ENCODE measurements at regions not wholly inside any gene's neighbourhood (a gene's known extent, or its start where the extent isn't known, plus 50 kb on each side); places are given as distances from the start of the nearest gene placed in this dataset.

GRCh38 chr10:78200686-78201085 is 167.0 kb downstream of the RPS24 start:
- TF ChIP-seq FOXP2 (optimal IDR thresholded peaks at IDR 0.05; ENCODE audit: borderline replicate concordance, extremely low read depth, extremely low read length, insufficient read depth) = no peak
- TF ChIP-seq REST (IDR thresholded peaks at IDR 0.05; ENCODE audit: insufficient read depth in 1 of 2, low read depth in 2 of 2, low read length in 2 of 2) = no peak
- no peak for TF ChIP-seq POLR2AphosphoS5 (IDR thresholded peaks at IDR 0.05; ENCODE audit: low read depth, low read length)
- no peak for TF ChIP-seq TAF1 (IDR thresholded peaks at IDR 0.05; ENCODE audit: borderline replicate concordance, insufficient read depth, low read length)
- no peak for TF ChIP-seq SIN3A (IDR thresholded peaks at IDR 0.05; ENCODE audit: borderline replicate concordance, insufficient read depth, low read length)

DNA sequence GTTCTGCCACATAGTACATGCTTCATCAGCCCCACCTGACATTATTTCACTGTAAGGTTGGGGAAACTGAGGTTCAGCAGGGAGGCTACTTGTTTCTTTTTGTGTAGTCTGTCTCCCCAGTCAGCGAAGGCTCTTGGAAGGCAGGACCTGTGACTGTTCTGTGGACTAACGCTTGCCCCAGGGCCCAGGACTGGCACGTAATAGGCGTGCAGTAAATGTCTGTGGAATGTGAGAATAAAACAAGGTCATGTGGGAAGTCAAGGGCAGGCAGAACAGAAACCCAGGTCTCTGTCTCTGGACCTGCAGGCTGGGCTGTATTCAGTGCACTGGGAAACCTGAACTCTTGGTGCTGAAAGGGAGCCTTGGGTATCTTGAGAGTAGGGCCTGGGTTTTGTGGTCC is 168.7 kb downstream of the RPS24 start:
- TF ChIP-seq POLR2AphosphoS5 (IDR thresholded peaks at IDR 0.05; ENCODE audit: low read depth, low read length) (no peak), SIN3A (IDR thresholded peaks at IDR 0.05; ENCODE audit: borderline replicate concordance, insufficient read depth, low read length) (no peak), FOXP2 (optimal IDR thresholded peaks at IDR 0.05; ENCODE audit: borderline replicate concordance, extremely low read depth, extremely low read length, insufficient read depth) (no peak), REST (IDR thresholded peaks at IDR 0.05; ENCODE audit: insufficient read depth in 1 of 2, low read depth in 2 of 2, low read length in 2 of 2) (no peak), TAF1 (IDR thresholded peaks at IDR 0.05; ENCODE audit: borderline replicate concordance, insufficient read depth, low read length) (no peak)

- TF ChIP-seq REST (IDR thresholded peaks at IDR 0.05; ENCODE audit: insufficient read depth in 1 of 2, low read depth in 2 of 2, low read length in 2 of 2) = no peak
- no peak for TF ChIP-seq TAF1 (IDR thresholded peaks at IDR 0.05; ENCODE audit: borderline replicate concordance, insufficient read depth, low read length)
- TF ChIP-seq FOXP2 (optimal IDR thresholded peaks at IDR 0.05; ENCODE audit: borderline replicate concordance, extremely low read depth, extremely low read length, insufficient read depth) = no peak
- TF ChIP-seq SIN3A (IDR thresholded peaks at IDR 0.05; ENCODE audit: borderline replicate concordance, insufficient read depth, low read length) = no peak
- TF ChIP-seq POLR2AphosphoS5 (IDR thresholded peaks at IDR 0.05; ENCODE audit: low read depth, low read length) = no peak
Measured at GRCh38 chr10:78203915-78204818, 170.5 kb downstream of the RPS24 start.

DNA sequence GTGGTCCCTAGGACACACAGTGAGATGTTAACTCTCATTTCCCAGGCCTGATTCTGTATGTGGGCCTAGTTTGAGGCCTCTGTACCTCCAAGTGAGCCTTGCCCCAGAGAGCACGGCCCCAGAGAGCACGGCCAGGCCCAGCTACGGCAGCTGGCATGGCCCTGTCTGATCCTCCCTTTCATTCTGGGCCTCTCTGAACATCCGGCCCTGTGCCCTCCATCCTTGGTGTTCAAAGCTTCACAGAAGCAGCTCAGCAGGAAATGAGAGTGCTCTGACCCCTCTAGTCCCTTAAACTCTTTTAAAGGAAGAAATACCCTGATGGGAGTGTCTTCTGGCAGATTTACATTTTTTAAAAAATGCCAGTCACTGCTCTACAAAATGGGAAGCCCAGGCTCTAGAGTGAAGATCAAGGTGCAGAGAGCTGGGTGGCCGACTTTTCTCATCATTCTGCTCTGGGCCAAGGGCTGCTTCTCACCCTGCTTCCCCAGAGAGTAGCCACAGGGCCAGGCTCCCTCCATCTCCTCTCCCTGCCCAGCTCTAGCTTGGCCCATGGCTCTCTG is 171.9 kb downstream of the RPS24 start:
- TF ChIP-seq POLR2AphosphoS5 (IDR thresholded peaks at IDR 0.05; ENCODE audit: low read depth, low read length) (no peak), SIN3A (IDR thresholded peaks at IDR 0.05; ENCODE audit: borderline replicate concordance, insufficient read depth, low read length) (no peak), REST (IDR thresholded peaks at IDR 0.05; ENCODE audit: insufficient read depth in 1 of 2, low read depth in 2 of 2, low read length in 2 of 2) (no peak), TAF1 (IDR thresholded peaks at IDR 0.05; ENCODE audit: borderline replicate concordance, insufficient read depth, low read length) (no peak), FOXP2 (optimal IDR thresholded peaks at IDR 0.05; ENCODE audit: borderline replicate concordance, extremely low read depth, extremely low read length, insufficient read depth) (no peak)
